T-helper 2 cell treated with Interferon-gamma antibody and Interleukin-4, amounts not matched to agents 100 ng/mL and 5 ng/mL, for 36 hours (primary cell): ENCODE measurements at regions not wholly inside any gene's neighbourhood (a gene's known extent, or its start where the extent isn't known, plus 50 kb on each side); places are given as distances from the start of the nearest gene placed in this dataset.

Source experiments
- intact Hi-C: fragments of 100-400 bp; cut with micrococcal nuclease; formaldehyde crosslinking; loops from one replicate; pipeline ENCODE4 v1.15.1; 2023

DNA sequence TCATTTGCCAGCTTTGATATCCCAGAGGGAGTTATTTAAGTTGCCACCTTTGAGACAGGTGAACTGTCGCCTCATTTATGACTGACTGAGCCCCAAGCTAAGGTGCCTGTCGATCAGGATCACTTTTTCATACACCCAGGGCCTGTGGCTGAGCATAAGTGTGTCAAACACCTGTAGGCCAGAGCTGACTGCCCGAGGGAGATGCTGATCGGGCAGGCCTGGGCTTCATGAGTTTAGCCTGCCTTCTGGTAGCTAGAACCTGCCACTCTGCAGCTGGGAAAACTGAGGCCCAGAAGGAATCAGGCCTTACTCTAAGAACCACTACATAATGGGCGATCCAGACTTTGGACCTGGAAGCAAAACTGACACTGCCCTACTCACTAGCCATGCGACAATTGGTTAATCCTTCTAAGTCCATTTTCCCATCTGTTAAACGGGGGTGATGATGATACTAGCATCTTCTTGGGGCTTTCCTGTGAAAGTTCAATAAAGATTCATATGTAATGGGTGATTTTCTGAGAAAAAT is 188.7 kb upstream of the GLI2 start:
- intact Hi-C loops = no loop called here

DNA sequence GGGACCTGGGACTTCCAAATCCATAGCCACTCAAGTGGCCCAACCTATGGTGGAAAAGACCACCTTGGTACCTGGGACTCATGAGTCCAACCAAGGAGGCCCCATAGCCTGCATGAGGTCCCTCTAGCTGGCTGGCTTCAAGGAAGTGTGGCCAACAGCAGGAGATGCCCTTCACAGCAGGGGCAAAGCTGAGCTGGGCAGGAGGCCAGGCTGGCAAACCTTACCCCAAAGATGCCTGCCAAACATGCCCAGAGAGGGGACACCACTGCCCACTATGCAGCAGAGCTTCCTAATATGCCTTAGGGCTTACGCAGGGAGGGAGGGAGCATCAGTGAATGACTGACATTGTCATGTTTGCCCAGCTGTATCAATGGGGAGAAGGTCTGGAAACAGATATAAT is 188.0 kb upstream of the GLI2 start:
- intact Hi-C loops = no loop called here

DNA sequence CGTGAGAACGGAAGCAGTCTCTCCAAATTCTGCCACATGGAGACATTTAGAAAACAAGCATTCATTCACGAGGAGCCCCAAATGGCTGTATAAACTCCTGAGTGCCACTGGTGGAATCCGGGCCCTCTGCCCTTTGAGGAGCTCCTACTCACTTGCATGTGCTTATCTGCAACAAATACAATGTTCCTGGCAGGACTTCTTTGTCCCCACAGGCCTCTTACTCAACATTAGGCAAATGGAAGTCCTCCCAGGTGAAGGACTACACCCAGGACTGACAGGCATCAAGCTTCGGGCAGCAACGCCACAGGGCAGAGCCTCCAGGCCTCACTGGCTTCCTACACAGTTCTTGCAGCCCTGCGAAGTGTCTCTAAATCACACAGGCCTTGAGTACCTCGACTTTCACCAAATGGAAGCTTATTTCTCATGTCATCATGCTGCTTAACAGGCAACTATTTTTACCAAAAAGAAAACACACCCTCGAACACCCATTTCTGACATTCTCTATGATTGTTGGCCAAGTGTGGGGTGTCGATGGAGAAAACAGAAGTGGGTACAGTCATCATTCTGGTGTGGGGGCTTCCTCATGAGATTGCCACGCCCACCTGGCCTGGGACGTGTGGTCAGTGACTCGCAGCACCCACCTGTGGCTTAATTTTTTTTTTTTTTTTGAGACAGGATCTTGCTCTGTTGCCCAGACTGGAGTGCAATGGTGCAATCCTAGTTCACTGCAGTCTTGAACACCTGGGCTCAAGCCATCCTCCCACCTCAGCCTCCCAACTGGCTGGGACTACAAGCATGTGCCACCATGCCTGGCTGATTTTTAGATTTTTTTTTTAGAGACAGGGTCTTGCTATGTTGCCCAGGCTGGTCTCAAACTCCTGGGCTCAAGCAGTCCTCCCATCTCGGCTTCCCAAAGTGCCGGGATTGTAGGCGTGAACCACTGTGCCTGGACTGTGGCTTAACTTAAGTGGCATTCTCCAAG is 186.8 kb upstream of the GLI2 start:
- intact Hi-C loops = no loop called here

DNA sequence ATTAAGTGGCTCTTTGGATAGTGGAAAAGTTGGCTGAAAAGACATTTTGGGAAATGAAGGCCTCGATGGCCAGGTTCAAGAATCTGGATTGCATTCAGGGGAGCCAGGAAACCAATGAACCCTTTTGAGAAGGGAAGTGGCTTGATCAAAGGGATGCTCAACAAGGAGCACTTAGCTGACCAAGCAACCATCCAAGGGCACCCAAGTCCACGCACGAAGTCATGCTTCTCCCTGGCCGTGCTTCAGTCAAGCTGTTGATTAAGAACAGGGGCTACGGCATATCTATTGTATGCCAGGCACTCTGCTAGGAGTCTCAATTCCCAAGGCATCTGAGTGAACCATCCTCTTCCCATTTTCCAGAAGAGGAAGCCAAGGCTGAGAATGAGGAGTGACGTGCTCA is 185.8 kb upstream of the GLI2 start:
- intact Hi-C loops = loop anchor here (10.0 kb wide), 1 partner anchor 445 kb away; no protein-coding TSS in a partner anchor

DNA sequence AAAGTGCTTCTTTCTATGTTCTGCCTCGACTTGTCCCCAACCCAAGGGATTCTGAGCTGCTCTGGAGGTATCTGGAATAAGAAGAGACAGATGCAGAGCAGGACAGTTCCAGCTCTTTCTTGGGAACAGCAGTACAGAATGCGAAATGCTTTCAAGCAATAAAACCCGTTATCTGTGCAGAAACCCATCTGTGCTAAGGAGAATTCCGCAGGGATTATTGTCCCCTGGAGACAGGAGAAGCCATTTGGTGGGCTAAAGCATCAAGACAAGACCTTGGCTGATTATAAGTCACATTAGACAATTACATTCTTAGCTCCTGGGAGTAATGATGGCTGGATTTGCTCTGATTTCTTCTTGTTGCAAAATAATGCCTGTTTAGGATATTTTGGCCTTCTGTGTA is 185.4 kb upstream of the GLI2 start:
- intact Hi-C loops = loop anchor here (10.0 kb wide), 1 partner anchor 445 kb away; no protein-coding TSS in a partner anchor

DNA sequence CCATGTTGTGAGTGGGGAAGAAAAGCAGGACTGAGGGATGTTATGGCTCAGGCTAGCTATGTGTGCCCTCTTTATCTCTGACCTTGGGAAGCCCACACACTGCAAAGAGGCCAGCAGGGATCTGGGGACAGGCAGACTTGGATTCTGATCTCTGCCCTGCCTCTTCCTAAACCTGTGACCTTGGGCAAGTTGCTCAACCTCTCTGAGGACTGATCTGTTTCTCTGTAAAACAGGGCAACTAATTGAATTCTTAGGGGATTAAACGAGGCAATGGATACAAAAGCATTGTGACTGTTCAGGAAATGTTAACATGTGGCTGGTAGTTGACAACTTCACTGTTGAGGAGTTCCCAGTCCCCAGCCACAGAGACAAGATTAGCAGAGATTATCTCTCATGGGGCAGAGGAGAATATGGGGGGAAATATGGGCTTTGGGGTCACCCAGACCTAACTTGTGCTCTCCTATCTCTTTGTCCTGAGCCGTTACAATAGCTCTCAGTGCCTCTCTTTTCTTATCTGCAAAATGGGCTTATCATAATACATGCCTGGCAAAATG is 184.7 kb upstream of the GLI2 start:
- intact Hi-C loops = loop anchor here (10.0 kb wide), 1 partner anchor 446 kb away; no protein-coding TSS in a partner anchor

DNA sequence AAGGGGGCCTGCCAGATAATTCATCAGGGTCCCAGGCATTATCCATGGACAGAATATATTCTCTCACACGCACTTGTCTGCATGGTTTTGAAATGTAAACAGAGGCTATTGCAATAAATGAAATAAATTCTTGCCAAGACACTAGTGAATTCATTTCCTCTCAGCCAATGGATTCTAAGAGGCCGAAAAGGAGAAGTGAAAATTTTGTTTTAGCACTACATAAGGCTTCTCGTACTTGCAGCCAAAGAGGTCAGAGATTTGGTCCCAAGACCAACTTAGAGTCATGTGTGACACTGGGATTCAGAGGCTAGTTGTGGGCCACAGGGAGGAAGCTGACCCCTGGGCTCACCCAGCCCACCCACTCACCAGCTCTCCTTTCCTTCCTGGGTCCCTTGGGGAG is 184.1 kb upstream of the GLI2 start:
- intact Hi-C loops = loop anchor here (10.0 kb wide), 1 partner anchor 447 kb away; no protein-coding TSS in a partner anchor

DNA sequence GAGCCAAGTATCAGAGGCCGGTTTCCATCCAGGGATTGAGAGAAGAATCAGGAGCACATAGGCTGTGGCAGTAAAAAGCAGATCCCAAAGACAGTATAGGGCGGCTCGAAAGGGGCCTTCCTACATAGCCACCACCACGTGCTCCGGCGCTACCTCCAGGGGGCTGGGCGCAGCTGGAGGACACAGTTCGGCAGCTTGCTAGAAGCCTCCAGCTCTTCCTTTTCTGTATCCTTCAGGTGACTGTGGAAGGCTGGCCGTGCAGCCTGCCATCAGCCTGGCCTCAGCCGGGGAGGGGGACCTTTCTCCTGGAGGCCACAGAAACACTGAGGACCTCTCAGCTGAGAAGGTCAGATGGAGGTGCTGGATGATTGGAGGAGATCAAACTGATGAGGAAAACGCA is 183.6 kb upstream of the GLI2 start:
- intact Hi-C loops = loop anchor here (10.0 kb wide), 1 partner anchor 447 kb away; no protein-coding TSS in a partner anchor

DNA sequence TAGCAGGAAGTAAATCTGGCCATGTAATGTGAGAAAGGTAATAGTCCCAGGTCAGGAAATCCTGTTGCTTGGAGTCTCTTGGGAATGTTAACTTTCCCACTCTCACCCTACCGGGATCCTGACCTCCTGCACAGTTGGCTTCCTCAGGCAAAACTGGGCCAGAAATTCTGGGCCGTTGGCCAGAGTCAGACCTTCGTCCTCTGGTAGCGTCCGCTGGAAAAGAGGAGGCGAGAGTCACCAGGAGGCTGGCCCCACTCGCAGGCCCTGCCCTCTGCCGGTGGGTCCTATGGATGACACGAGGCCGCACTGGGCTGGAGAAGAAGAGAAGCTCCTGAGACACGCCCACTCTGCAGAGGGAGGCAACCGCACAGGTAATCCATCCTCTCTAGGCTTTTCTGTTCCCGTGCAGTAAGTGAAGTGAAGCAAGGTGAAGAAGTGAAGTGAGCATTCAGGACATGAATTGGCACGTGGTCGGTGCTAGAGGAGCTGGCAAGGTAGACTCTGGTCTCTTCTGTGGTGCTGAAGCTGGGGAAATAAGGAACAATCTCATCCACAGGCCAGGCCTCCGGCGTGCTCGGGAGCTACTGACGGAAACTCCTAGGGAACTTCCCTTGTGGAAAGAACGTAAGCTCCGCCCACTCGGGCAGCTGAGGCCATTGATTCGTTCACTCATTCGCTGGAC is 182.7 kb upstream of the GLI2 start:
- intact Hi-C loops = loop anchor here (10.0 kb wide), 1 partner anchor 448 kb away; no protein-coding TSS in a partner anchor

DNA sequence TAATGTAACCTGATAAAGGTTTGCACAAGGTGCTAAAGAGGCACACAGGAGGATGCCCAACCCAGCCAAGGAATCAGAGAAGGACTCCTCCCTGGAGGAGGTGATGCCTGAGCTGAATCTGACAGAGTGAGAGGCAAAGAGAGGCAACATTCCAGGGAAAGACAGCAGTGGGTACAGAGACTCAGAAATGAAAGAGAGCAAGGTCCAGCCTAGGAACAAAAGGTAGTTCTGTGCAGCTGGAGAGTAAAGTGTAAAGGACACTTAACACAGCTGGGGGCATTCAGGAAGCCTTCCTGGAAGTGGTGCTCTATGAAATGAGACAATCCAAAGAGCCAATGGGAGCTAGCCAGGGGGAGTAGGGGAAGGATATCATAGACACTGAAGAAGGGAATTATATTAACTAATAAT is 181.0 kb upstream of the GLI2 start:
- intact Hi-C loops = loop anchor here (10.0 kb wide), 1 partner anchor 450 kb away; no protein-coding TSS in a partner anchor

DNA sequence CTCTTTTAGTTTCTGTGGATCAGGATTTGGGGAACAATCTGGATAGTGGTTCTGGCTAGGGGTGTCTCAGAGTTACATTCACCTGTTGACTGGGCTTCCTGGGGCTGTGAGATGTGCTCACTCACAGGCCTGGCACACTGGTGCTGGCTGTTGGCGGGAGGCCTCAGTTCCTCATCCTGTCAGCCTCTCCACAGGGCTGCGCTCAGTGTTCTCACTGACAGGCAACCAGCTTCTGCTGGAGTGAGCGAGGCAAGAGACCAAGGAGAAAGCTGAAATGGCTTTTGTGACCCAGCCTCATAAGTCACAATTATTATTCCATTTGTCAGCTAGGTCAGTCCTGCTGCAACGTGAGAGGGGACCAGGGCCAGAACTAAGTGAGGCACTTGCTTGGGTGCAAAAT is 180.6 kb upstream of the GLI2 start:
- intact Hi-C loops = loop anchor here (10.0 kb wide), 1 partner anchor 450 kb away; no protein-coding TSS in a partner anchor

DNA sequence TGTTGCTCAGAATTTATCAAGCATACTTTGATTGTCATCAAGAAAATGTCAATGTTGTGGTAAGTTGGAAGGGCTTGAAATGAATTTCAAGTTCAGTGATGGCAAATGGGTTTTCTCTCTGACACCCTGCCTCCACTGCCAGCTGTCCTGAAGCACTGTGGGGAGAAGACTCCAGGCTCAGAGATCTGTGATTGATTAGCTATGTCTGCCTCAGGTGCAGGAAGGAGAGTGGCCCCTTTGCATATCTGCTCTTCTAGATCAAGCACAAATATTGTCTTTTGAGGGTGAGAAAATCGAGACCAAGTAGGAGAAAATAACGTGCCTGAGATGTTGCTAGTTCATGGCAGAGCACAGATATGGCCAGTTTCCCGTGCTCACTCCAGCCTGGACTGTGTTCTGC is 178.8 kb upstream of the GLI2 start:
- intact Hi-C loops = loop anchor here (10.0 kb wide), 1 partner anchor 452 kb away; no protein-coding TSS in a partner anchor

DNA sequence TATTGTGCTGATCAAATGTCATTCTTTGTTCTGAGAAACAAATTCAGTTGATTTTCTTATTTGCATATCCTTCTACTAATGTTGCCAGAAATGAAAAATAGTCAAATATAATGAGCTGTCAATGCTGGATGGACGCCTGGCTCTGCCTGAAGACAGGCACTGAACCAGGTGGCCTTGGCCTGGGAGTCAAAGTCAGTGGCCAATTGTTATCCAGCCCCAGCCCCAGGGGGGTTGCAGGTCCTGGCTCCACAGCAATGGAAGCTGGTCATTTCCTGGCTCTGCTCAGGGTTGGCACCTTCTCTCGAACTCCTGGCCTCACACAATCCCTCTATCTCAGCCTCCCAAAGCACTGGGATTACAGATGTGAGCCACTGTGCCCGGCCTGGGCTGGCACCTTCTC is 176.8 kb upstream of the GLI2 start:
- intact Hi-C loops = loop anchor here (10.0 kb wide), 1 partner anchor 454 kb away; no protein-coding TSS in a partner anchor

DNA sequence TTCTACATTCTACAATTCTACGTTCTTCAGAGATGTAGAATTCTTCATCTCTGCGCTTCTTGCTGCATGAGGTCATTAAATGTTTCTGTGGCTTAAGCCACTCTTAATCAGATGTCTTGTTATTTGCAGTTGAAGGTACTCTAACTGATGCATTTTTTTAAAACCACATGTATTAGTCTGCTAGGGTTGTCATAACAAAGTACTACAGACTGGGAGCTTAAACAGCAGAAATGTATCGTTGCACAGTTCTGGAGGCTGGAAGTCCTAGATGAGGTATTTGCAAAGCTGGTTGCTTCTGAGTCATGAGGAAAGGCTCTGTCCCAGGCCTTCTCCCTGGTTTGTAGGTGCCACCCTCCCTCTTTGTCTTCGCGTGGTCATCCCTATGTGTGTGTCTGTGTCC is 176.3 kb upstream of the GLI2 start:
- intact Hi-C loops = loop anchor here (10.0 kb wide), 1 partner anchor 455 kb away; no protein-coding TSS in a partner anchor

DNA sequence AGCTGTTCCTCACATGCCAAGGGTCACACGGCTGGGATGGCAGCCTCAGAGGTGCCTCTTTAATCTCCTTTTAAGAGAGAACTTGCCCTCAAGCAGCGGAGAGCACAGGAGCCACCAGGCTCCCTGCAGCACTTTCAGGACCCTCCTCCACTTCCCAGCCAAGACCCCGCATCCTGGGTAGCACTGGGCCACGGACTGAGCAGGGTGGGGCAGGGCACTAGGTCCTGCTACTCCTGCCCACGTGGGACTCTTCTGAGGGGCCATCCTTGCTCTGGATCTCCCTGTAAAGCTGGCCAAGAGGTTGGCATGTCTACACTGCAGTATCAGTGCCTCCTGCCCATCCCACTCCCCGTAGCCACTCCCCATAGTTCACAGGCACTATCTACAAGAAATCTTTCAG is 175.3 kb upstream of the GLI2 start:
- intact Hi-C loops = no loop called here

DNA sequence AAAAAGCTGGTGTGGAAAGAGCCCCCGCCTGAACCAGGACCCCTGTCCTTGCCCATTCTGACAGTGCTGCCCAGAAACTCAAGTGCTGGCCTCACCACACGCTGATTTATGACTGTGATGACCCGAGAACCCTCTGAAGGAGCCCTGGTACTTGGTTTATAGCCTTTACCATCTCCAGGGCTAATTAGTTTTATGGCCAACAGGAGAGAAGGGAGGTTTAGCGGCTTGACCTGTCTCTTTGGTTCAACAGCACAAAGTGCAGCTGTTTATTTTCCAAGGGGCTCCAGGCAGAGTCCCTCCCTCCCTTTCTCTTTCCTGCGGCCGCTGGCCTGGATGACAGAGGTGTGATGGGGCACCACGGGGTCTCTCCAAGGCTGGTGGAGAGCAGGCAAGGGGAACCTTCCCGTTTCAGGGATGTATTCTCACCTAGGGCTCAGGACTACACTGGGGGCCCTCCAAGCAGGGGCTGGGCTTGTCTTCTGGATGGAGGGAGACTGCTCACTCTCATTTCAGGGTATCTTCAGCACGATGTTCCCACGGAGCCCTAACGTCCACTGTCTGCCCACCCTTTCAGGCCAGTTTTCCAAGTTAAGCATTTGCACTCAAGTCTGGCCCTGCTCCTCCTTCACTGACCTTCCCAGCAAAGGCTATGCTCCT is 174.2 kb upstream of the GLI2 start:
- intact Hi-C loops = no loop called here

DNA sequence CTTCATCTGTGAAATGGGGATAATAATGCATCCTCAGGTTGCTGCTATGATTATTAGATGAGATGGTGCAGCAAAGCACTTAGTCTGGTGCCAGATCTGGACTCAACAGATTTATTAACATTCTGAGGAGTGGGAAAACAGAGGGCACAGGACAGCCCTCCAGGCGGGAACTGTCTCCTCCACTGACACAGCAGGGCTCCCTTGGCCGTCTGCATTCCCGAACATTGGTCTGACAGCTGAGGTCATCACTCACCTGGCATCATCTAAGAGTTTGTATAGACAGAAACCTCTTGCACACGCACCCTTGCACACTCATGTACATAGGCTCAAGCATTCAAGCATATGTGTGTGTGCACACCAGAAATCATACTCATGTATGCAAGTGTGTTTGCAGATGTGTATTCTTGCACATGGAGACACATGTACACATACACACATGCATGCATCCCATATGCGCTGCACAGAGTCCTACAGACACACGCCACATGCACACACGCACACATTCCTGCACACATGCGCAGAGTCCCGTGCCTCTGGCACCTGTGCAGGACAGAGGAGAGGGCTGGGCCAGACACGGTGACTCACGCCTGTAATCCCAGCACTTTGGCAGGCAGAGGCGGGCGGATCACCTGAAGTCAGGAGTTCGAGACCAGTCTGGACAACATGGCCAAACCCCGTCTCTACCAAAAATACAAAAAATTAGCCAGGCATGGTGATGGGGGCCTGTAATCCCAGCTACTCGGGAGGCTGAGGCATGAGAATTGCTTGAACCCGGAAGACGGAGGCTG is 173.3 kb upstream of the GLI2 start:
- intact Hi-C loops = no loop called here

DNA sequence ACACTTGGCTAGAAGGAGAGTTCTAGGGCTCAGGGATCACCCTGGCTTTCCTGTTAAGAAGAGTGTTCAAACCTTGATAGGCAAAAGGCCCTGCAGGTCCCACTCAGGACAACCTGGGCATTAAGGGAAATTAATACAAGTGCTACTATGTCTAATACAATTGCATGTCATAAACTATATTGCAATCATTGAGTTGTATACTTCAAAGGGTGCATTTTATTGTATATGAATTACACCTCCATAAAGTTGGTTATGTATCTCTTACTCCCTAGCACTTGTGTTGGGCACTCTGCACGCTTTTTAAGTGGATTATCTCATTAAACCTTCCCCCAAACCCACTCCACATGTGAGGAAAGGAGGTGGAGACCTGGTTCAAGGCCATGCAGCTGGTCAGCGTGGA is 172.1 kb upstream of the GLI2 start:
- intact Hi-C loops = no loop called here

DNA sequence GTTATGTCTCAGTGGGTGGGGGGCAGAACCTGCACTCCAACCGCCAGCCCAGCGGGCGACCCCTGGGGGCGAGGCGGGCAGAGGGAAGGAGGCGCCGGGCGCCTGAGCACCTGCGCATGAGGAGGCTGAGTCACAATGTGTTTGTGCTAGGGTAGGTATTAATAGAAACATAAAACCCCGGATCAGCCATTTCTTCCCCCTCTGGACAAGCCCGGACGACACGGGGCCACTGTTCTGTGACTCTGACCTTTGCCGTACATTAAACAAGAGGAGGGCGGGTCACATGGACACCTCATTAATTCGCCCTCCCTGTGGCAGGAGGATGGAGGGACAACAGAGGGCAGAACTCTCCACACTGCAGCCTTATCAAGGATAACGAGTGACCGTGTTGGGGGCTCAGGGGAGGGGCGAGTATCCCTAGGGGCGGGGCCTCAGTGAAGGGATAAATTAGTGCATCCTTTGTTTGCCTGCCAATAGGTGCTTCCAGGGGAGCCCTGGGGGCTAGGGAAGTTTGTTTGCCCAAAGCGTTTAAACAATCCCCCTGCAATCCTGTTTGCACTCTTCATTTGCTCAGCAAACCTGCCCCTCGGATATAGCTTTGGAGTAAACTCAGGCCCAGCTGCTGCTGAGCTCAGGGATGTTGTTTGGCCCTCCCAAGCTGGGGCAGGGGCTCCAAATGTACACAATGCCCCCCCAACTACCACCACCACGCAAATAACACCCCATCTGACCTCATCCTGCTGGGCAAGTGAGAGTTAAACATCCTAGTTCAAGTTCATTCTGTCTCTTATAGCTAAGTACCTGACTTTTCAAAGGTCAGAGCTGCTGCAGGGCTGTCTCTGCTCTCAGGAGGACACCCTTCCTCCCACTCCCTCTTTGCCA is 171.2 kb upstream of the GLI2 start:
- intact Hi-C loops = no loop called here
